Liver (tissue), 3 donors: ENCODE measurements at regions not wholly inside any gene's neighbourhood (a gene's known extent, or its start where the extent isn't known, plus 50 kb on each side); places are given as distances from the start of the nearest gene placed in this dataset.

Experiments
- FOXA2 ChIP-seq: IDR thresholded peaks from 2 replicates; pipeline ENCODE4 v1.6.1; 2016; ENCODE audit warnings: antibody characterized with exemption
- JUND ChIP-seq, 2 donors: IDR thresholded peaks; 2 replicates each; pipeline ENCODE4 v1.6.1; 2016; ENCODE audit warnings: antibody characterized with exemption in 2 of 2
- RAD21 ChIP-seq, 2 donors: IDR thresholded peaks; 2 replicates each; pipeline ENCODE4 v1.6.1; 2016; ENCODE audit warnings: antibody characterized with exemption in 2 of 2, mild to moderate bottlenecking in 2 of 2
- RXRA ChIP-seq, 2 donors: IDR thresholded peaks; 2 replicates each; pipeline ENCODE4 v1.6.1; 2017 to 2018; ENCODE audit warnings: antibody characterized with exemption in 2 of 2, mild to moderate bottlenecking in 1 of 2
- SP1 ChIP-seq: IDR thresholded peaks from 2 replicates; pipeline ENCODE4 v1.6.1; 2018; ENCODE audit warnings: antibody characterized with exemption, mild to moderate bottlenecking
- TAF1 ChIP-seq: conservative IDR thresholded peaks from 2 replicates; pipeline ENCODE4 v1.6.1; 2016; ENCODE audit warnings: antibody characterized with exemption, mild to moderate bottlenecking
- YY1 ChIP-seq: IDR thresholded peaks from 2 replicates; pipeline ENCODE4 v1.6.1; 2016; ENCODE audit warnings: antibody characterized with exemption, mild to moderate bottlenecking
- TF ChIP-seq, protein P1 (sequence below): fragments of 150-350 bp; IDR thresholded peaks from 2 replicates; pipeline ENCODE4 v1.5.1; 2017; ENCODE audit warnings: improper control_type of control experiment, low read depth, low read length; ENCODE audit not compliant: missing input control
- TF ChIP-seq, protein P2 (sequence below): IDR thresholded peaks from 2 replicates; pipeline ENCODE4 v1.6.1; 2016; ENCODE audit warnings: antibody characterized with exemption, mild to moderate bottlenecking
- TF ChIP-seq, protein P3 (sequence below): IDR thresholded peaks from 2 replicates; pipeline ENCODE4 v1.6.1; 2016; ENCODE audit warnings: antibody characterized with exemption
- TF ChIP-seq, protein P4 (sequence below): IDR thresholded peaks from 2 replicates; pipeline ENCODE4 v1.6.1; 2016; ENCODE audit warnings: antibody characterized with exemption
- donor health status: healthy.
- donor health status: healthy.

DNA sequence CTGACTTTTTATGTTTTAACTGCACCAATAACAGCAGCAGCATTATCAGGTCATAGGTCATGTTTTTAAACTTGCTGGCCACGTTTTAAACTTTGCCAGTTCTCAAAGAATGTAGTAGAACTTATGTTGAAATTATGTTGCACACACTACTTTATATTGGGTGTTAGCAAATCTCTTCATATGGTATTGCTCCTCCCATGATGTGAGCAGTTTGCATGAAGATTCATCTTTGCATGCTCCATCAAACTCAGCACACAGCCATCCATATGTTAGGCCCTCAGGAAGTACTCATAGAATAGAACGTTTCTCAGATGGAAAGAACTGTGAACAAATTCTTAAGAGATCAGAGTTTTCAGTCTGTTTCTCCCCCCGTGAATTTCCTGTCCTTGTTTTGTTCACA is 128.6 kb upstream of the MAP9 start:
- TF ChIP-seq JUND (IDR thresholded peaks at IDR 0.05): no peak
- no peak for TF ChIP-seq TAF1
- TF ChIP-seq, protein P1, sequence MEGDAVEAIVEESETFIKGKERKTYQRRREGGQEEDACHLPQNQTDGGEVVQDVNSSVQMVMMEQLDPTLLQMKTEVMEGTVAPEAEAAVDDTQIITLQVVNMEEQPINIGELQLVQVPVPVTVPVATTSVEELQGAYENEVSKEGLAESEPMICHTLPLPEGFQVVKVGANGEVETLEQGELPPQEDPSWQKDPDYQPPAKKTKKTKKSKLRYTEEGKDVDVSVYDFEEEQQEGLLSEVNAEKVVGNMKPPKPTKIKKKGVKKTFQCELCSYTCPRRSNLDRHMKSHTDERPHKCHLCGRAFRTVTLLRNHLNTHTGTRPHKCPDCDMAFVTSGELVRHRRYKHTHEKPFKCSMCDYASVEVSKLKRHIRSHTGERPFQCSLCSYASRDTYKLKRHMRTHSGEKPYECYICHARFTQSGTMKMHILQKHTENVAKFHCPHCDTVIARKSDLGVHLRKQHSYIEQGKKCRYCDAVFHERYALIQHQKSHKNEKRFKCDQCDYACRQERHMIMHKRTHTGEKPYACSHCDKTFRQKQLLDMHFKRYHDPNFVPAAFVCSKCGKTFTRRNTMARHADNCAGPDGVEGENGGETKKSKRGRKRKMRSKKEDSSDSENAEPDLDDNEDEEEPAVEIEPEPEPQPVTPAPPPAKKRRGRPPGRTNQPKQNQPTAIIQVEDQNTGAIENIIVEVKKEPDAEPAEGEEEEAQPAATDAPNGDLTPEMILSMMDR: no peak
- TF ChIP-seq, protein P2, sequence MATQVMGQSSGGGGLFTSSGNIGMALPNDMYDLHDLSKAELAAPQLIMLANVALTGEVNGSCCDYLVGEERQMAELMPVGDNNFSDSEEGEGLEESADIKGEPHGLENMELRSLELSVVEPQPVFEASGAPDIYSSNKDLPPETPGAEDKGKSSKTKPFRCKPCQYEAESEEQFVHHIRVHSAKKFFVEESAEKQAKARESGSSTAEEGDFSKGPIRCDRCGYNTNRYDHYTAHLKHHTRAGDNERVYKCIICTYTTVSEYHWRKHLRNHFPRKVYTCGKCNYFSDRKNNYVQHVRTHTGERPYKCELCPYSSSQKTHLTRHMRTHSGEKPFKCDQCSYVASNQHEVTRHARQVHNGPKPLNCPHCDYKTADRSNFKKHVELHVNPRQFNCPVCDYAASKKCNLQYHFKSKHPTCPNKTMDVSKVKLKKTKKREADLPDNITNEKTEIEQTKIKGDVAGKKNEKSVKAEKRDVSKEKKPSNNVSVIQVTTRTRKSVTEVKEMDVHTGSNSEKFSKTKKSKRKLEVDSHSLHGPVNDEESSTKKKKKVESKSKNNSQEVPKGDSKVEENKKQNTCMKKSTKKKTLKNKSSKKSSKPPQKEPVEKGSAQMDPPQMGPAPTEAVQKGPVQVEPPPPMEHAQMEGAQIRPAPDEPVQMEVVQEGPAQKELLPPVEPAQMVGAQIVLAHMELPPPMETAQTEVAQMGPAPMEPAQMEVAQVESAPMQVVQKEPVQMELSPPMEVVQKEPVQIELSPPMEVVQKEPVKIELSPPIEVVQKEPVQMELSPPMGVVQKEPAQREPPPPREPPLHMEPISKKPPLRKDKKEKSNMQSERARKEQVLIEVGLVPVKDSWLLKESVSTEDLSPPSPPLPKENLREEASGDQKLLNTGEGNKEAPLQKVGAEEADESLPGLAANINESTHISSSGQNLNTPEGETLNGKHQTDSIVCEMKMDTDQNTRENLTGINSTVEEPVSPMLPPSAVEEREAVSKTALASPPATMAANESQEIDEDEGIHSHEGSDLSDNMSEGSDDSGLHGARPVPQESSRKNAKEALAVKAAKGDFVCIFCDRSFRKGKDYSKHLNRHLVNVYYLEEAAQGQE: no peak
- TF ChIP-seq, protein P3, sequence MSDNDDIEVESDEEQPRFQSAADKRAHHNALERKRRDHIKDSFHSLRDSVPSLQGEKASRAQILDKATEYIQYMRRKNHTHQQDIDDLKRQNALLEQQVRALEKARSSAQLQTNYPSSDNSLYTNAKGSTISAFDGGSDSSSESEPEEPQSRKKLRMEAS: no peak
- TF ChIP-seq FOXA2: no peak
- TF ChIP-seq RAD21 (IDR thresholded peaks at IDR 0.05): no peak
- TF ChIP-seq YY1: no peak
- TF ChIP-seq, protein P4, sequence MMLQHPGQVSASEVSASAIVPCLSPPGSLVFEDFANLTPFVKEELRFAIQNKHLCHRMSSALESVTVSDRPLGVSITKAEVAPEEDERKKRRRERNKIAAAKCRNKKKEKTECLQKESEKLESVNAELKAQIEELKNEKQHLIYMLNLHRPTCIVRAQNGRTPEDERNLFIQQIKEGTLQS: no peak
- TF ChIP-seq RXRA (IDR thresholded peaks at IDR 0.05): no peak
- no peak for TF ChIP-seq SP1
